ENCODE measurements at regions not wholly inside any gene's neighbourhood (a gene's known extent, or its start where the extent isn't known, plus 50 kb on each side); places are given as distances from the start of the nearest gene placed in this dataset.

GRCh38 chr2:118386641-118387302, 298.5 kb downstream of the INSIG2 start:
- Histone ChIP-seq H3K4me1 (ENCODE audit: insufficient read depth, low read length) (peaks cover 22% of the 10 kb centered on the region), H3K79me2 (ENCODE audit: insufficient read depth, low read length) (no peaks in the 10 kb centered on the region), H2AFZ (ENCODE audit: low read depth, low read length) (peak overlapping the region; percentile 29), H3K36me3 (ENCODE audit: insufficient read depth, low read length) (no peaks in the 10 kb centered on the region), H3K4me2 (ENCODE audit: low read length) (peak overlapping the region; percentile 47), H3K4me3 (ENCODE audit: insufficient read depth, low read depth, low read length) (no peak overlapping the region), H3K9me3 (ENCODE audit: insufficient read depth, low read depth, low read length) (no peaks in the 10 kb centered on the region), H4K20me1 (ENCODE audit: insufficient read depth, low read length) (no peaks in the 10 kb centered on the region), H3K9ac (ENCODE audit: low read length) (peak overlapping the region; percentile 36), H3K27me3 (ENCODE audit: insufficient read depth, low read length) (no peaks in the 10 kb centered on the region), H3K27ac (ENCODE audit: low read depth, low read length) (peak overlapping the region; percentile 71)
- Mint-ChIP-seq H3K27me3 (ENCODE audit: low read depth, unreplicated experiment) (peaks cover 2% of the 10 kb centered on the region), H3K4me3 (ENCODE audit: unreplicated experiment) (no peak overlapping the region), H3K27ac (ENCODE audit: unreplicated experiment) (peak overlapping the region; percentile 69), H3K9me3 (ENCODE audit: unreplicated experiment) (peaks cover 15% of the 10 kb centered on the region), H3K4me1 (ENCODE audit: low read depth, unreplicated experiment) (peaks cover 23% of the 10 kb centered on the region), H3K36me3 (ENCODE audit: low read depth, unreplicated experiment) (no peaks in the 10 kb centered on the region)
- FAIRE-seq: peak; percentile 84
- DNase-seq (ENCODE audit: low read depth): peak; percentile 68
- TF ChIP-seq CTCF (IDR thresholded peaks at IDR 0.05; ENCODE audit: insufficient read depth, low read depth, low read length): no peak

GRCh38 chr2:118380915-118381653, 292.8 kb downstream of the INSIG2 start:
- FAIRE-seq (no peak), DNase-seq (ENCODE audit: low read depth) (peak; percentile 16)
- H3K79me2 ChIP-seq (ENCODE audit: insufficient read depth, low read length): no peaks in the 10 kb centered on the region
- H3K4me1 Mint-ChIP-seq (ENCODE audit: low read depth, unreplicated experiment): peaks cover 4% of the 10 kb centered on the region
- no peak overlapping the region for H3K27ac ChIP-seq (ENCODE audit: low read depth, low read length)
- no peaks in the 10 kb centered on the region for H3K9me3 ChIP-seq (ENCODE audit: insufficient read depth, low read depth, low read length)
- no peak overlapping the region for H3K4me3 ChIP-seq (ENCODE audit: insufficient read depth, low read depth, low read length)
- H3K27me3 ChIP-seq (ENCODE audit: insufficient read depth, low read length): no peaks in the 10 kb centered on the region
- no peak for TF ChIP-seq EZH2 (IDR thresholded peaks at IDR 0.05; ENCODE audit: insufficient read depth, low read length)
- no peak for TF ChIP-seq CTCF (IDR thresholded peaks at IDR 0.05; ENCODE audit: insufficient read depth, low read depth, low read length)
- no peak overlapping the region for H3K27ac Mint-ChIP-seq (ENCODE audit: unreplicated experiment)
- H3K9ac ChIP-seq (ENCODE audit: low read length): no peak overlapping the region
- peaks cover 6% of the 10 kb centered on the region for H3K9me3 Mint-ChIP-seq (ENCODE audit: unreplicated experiment)
- no peak overlapping the region for H2AFZ ChIP-seq (ENCODE audit: low read depth, low read length)
- no peak overlapping the region for H3K4me2 ChIP-seq (ENCODE audit: low read length)
- H3K27me3 Mint-ChIP-seq (ENCODE audit: low read depth, unreplicated experiment): peaks cover 11% of the 10 kb centered on the region
- no peak overlapping the region for H3K4me3 Mint-ChIP-seq (ENCODE audit: unreplicated experiment)
- H3K36me3 ChIP-seq (ENCODE audit: insufficient read depth, low read length): no peaks in the 10 kb centered on the region
- no peaks in the 10 kb centered on the region for H3K36me3 Mint-ChIP-seq (ENCODE audit: low read depth, unreplicated experiment)
- H3K4me1 ChIP-seq (ENCODE audit: insufficient read depth, low read length): no peaks in the 10 kb centered on the region
- no peaks in the 10 kb centered on the region for H4K20me1 ChIP-seq (ENCODE audit: insufficient read depth, low read length)
